HL-60 (cell line): ENCODE measurements at regions not wholly inside any gene's neighbourhood (a gene's known extent, or its start where the extent isn't known, plus 50 kb on each side); places are given as distances from the start of the nearest gene placed in this dataset.

Experiments
- CTCF ChIP-seq: IDR thresholded peaks from one replicate; pipeline ENCODE4 v1.5.1; 2011; ENCODE audit warnings: low read length, control low read depth, inconsistent platforms; ENCODE audit not compliant: insufficient read depth
- REST ChIP-seq: IDR thresholded peaks from 2 replicates; pipeline ENCODE4 v1.6.1; 2012; ENCODE audit warnings: low read depth; ENCODE audit not compliant: insufficient replicate concordance

GRCh38 chr2:150066490-150066889, 421.0 kb downstream of the RND3 start:
- TF ChIP-seq CTCF (no peak), REST (no peak)
